ENCODE measurements at regions not wholly inside any gene's neighbourhood (a gene's known extent, or its start where the extent isn't known, plus 50 kb on each side); places are given as distances from the start of the nearest gene placed in this dataset.

DNA sequence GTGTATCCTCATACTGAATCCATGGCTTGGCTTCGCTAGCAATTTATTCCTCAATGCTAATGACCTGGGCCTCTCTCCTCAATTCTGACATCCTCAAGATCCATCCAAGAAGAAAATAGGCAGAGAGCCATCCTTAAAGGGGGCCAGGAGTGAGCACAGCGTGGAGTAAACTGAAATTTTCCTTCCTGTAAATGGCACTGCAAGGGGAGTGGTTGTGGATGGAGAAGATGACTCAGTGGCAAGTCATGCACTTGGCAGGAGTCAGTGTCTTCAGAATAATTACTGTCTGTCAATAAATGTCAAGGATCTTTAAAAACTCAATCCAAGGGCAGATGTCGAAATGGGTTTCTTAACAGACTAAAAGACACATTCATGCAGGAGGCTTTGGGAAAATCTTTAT, 88.0 kb upstream of the TMEM132C start:
- no peak for DNase-seq

DNA sequence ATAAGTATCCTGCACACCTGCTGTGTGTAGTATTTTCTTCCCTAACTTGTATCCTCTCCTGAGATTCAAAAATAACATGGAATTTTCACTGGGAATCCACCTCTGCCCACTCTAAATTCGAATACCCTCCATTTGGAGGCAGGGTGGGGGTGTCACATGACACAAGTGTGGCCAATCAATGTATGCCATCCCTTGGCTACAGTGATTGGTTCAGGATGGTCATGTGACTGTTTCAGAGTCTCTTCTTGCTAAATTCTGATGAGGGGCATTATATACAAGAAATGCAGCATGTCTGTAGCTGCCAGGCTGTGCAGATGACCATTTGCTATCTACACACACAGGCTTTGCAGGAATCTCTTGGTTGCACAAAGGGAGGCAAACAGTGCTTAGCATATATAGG, 86.8 kb upstream of the TMEM132C start:
- no peak for DNase-seq

DNA sequence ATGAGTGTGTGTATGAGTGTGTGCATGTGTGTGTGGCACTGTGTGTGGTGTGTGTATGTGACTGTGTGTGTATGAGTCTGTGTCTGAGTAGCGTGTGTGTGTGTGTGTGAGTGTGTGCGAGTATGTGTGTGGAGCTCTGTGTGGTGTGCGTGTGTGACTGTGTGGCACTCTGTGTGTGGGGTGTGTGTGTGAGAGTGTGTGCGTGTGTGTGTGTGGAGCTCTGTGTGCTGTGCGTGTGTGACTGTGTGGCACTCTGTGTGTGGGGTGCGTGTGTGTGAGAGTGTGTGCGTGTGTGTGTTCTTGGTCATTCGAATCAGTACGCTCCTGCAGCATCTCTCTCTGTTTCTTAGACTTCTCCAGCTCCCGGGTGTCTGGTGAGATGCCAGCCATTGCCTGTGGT, 76.9 kb upstream of the TMEM132C start:
- no peak for DNase-seq

DNA sequence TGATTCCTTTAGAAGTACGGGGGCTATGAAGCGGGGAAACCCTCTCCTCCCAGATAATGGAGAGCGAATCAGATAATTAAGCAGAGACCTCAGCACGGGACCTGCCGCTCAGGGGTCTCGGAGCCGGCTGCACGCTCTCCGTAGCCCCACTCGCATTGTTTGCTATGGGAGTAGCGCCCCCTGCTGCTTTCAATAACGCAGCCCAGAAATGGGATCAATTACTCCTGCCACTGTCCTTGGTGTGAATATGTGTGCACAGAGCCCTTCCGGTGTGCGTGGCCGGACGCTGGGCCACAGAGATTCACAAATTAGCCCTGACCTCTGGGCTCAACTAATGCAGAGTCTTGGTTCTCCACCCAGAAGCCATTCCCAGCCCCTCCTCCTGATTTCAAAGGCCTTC, 76.4 kb upstream of the TMEM132C start:
- DNase-seq, result no peak

GRCh38 chr12:128191380-128191779, 75.6 kb upstream of the TMEM132C start:
- DNase-seq, result no peak

DNA sequence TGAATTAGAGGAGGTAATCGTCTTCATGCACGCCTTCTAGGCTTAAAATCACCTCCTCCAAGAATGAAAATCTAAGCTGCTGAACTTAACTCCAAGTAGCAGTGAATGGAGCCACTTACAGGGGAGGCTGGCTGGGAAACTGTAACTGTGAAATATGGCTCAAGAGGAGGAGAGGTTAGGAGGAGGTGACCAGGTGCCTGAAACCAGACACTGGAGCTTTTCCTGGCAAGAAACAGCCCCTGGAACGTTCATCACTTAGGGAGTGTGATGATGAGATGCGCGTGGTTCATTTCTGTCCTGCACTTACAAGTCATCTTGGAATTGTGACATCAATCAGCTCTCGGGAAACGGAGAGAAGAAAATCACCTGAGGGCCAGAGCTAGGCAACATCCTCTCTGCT, 62.3 kb upstream of the TMEM132C start:
- no peak for DNase-seq

DNA sequence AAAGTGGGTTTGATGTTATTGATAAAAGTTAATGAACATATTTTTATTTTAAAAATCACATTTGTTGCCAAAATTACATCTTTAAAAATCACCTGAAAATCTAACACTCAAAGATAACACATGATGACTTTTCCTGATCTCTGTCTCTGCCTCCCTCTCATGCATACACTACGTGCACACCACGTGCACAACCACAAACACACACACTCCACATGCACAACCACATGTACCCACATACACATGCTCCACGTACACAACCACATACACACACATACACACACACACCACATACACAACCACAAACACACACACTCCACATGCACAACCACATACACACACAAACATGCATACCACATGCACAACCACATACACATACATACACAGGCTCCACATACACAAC, 61.8 kb upstream of the TMEM132C start:
- DNase-seq, result no peak

DNA sequence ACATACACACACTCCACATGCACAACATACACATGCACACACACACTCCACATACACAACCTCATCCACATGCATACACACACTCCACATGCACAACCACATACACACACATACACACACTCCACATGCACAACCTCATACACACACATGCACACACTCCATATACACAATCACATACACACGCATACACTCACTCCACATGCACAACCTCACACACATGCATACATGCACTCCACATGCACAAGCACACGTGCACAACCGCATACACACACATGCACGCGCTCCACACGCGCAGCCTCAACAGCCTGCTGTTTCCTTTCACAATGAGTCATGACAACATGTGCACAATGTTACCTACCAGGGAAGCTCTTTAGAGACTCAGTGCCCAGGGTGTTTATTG, 61.2 kb upstream of the TMEM132C start:
- no peak for DNase-seq
